Keratinocyte (primary cell): ENCODE measurements at regions not wholly inside any gene's neighbourhood (a gene's known extent, or its start where the extent isn't known, plus 50 kb on each side); places are given as distances from the start of the nearest gene placed in this dataset.
"Not testable (repeated sequence)": the region's sequence is repeated elsewhere in the genome, so short reads cannot be mapped to it uniquely, and the experiment has no call there.

ENCODE experiments used
- DNase-seq: peaks from one replicate; pipeline ENCODE4 v3.0.0-alpha.2; 2011; ENCODE audit warnings: low read depth, missing footprints, low spot score
- FAIRE-seq: peaks from 2 replicates; lab custom pipeline; 2011; peaks lifted over from hg19 to GRCh38; lab: Jason Lieb, UNC
- H2AFZ ChIP-seq: 2 replicates; pipeline ENCODE4 v1.6.0; 2012; ENCODE audit warnings: low read length, control low read depth, inconsistent platforms; ENCODE audit not compliant: control insufficient read depth
- H3K27ac ChIP-seq: 2 replicates; pipeline ENCODE4 v1.5.1; 2011; ENCODE audit warnings: low read length; ENCODE audit not compliant: control insufficient read depth, insufficient read depth
- H3K27me3 ChIP-seq: 3 replicates; pipeline ENCODE4 v1.6.0; 2011; ENCODE audit warnings: low read length; ENCODE audit not compliant: control insufficient read depth, insufficient read depth; ENCODE audit errors: extremely low read depth
- H3K36me3 ChIP-seq, 2 experiments: 2 replicates in 1 of 2; 3 replicates in 1 of 2; pipeline ENCODE4 v1.5.1; 2011; ENCODE audit warnings: low read length in 2 of 2, mild to moderate bottlenecking in 1 of 2; ENCODE audit not compliant: control insufficient read depth in 2 of 2, insufficient read depth in 2 of 2; ENCODE audit errors: extremely low read depth in 1 of 2
- H3K4me1 ChIP-seq: 3 replicates; pipeline ENCODE4 v1.5.1; 2011; ENCODE audit warnings: low read length; ENCODE audit not compliant: control insufficient read depth, insufficient read depth; ENCODE audit errors: extremely low read depth
- H3K4me2 ChIP-seq: 3 replicates; pipeline ENCODE4 v1.6.0; 2011; ENCODE audit warnings: low read depth, low read length; ENCODE audit not compliant: control insufficient read depth, insufficient read depth; ENCODE audit errors: extremely low read depth
- H3K4me3 ChIP-seq, 3 experiments: fragments of 200-600 bp in 1 of 3; sonication (generic) in 1 of 3; 2 replicates in 2 of 3; 3 replicates in 1 of 3; pipeline ENCODE4 v1.5.1; 2011 to 2016; ENCODE audit warnings: low read length in 3 of 3, mild to moderate bottlenecking in 3 of 3, control low read depth in 2 of 3, inconsistent platforms in 1 of 3, low read depth in 1 of 3, mixed read lengths in 1 of 3, mixed run types in 1 of 3, moderate library complexity in 1 of 3; ENCODE audit not compliant: control insufficient read depth in 2 of 3, insufficient read depth in 2 of 3; ENCODE audit errors: extremely low read depth in 1 of 3
- H3K79me2 ChIP-seq: 2 replicates; pipeline ENCODE4 v1.6.0; 2012; ENCODE audit warnings: low read length; ENCODE audit not compliant: control insufficient read depth, insufficient read depth
- H3K9ac ChIP-seq: 3 replicates; pipeline ENCODE4 v1.6.0; 2011; ENCODE audit warnings: low read length; ENCODE audit not compliant: control insufficient read depth, insufficient read depth; ENCODE audit errors: extremely low read depth
- H3K9me1 ChIP-seq: 3 replicates; pipeline ENCODE4 v1.6.0; 2011; ENCODE audit warnings: low read length; ENCODE audit not compliant: control insufficient read depth, insufficient read depth; ENCODE audit errors: extremely low read depth
- H3K9me3 ChIP-seq: 2 replicates; pipeline ENCODE4 v1.5.1; 2012; ENCODE audit warnings: low read depth, low read length; ENCODE audit not compliant: control insufficient read depth
- H4K20me1 ChIP-seq: 3 replicates; pipeline ENCODE4 v1.6.0; 2011; ENCODE audit warnings: low read length; ENCODE audit not compliant: control insufficient read depth, insufficient read depth; ENCODE audit errors: extremely low read depth
- dilution Hi-C: fragments of 300-500 bp; cut with MboI; formaldehyde crosslinking; loops from one replicate; pipeline ENCODE4 v1.7.0; 2020; ENCODE audit warnings: low sequenced_read_pairs; ENCODE audit not compliant: extremely low pct_ligation_motif_present

- FAIRE-seq, H3K9me1 ChIP-seq, H3K4me3 ChIP-seq, H3K36me3 ChIP-seq, H3K4me2 ChIP-seq, H3K9me3 ChIP-seq, H3K27ac ChIP-seq, H4K20me1 ChIP-seq, H3K4me1 ChIP-seq, H2AFZ ChIP-seq, H3K9ac ChIP-seq, DNase-seq, H3K79me2 ChIP-seq, H3K27me3 ChIP-seq, dilution Hi-C loops: not testable (repeated sequence)
Observed at GRCh38 chr10:38437359-38437758, 343.2 kb downstream of the ZNF37A start.

- H3K27me3 ChIP-seq, H3K4me1 ChIP-seq, FAIRE-seq, H3K9ac ChIP-seq, H2AFZ ChIP-seq, H3K36me3 ChIP-seq, dilution Hi-C loops, H3K4me2 ChIP-seq, H3K4me3 ChIP-seq, DNase-seq, H3K79me2 ChIP-seq, H3K27ac ChIP-seq, H3K9me3 ChIP-seq, H3K9me1 ChIP-seq, H4K20me1 ChIP-seq: not testable (repeated sequence)
Observed at GRCh38 chr10:38448614-38449355, 354.6 kb downstream of the ZNF37A start.

- H3K27ac ChIP-seq, H3K9me3 ChIP-seq, H3K4me1 ChIP-seq, H3K4me2 ChIP-seq, H3K36me3 ChIP-seq, H3K9ac ChIP-seq, DNase-seq, H3K27me3 ChIP-seq, H2AFZ ChIP-seq, H4K20me1 ChIP-seq, H3K79me2 ChIP-seq, FAIRE-seq, H3K9me1 ChIP-seq, dilution Hi-C loops, H3K4me3 ChIP-seq: not testable (repeated sequence)
Observed at GRCh38 chr10:38449618-38450017, 355.5 kb downstream of the ZNF37A start.

GRCh38 chr10:38450372-38451057, 356.4 kb downstream of the ZNF37A start:
- H3K79me2 ChIP-seq, H3K4me3 ChIP-seq, H3K9ac ChIP-seq, H4K20me1 ChIP-seq, dilution Hi-C loops, DNase-seq, H3K27me3 ChIP-seq, H2AFZ ChIP-seq, H3K9me1 ChIP-seq, H3K4me1 ChIP-seq, H3K27ac ChIP-seq, H3K36me3 ChIP-seq, H3K4me2 ChIP-seq, H3K9me3 ChIP-seq, FAIRE-seq: not testable (repeated sequence)
